ENCODE measurements at regions not wholly inside any gene's neighbourhood (a gene's known extent, or its start where the extent isn't known, plus 50 kb on each side); places are given as distances from the start of the nearest gene placed in this dataset.
A peak's percentile ranks its signal among the peaks of the same experiment; 100 is the strongest.

GRCh38 chr2:42969231-42970150, 177.1 kb upstream of the HAAO start:
- peak in 3 of 8 donors; percentile 34 to 73 (median 35) for ATAC-seq
- Histone ChIP-seq H3K27me3 (no peaks in the 10 kb centered on the region), H3K36me3 (no peaks in the 10 kb centered on the region), H3K27ac (peak overlapping the region in 1 of 10 donors; percentile 10), H3K4me3 (no peak overlapping the region), H3K4me1 (peaks cover 5 to 53% (median 26%) of the 10 kb centered on the region in 9 donors), H3K9me3 (peaks cover 0 to 5% (median 0%) of the 10 kb centered on the region in 11 donors)
- intact Hi-C loops (cut with DNase I), result loop anchor here in 9 of 10 donors (5.0 to 10.0 kb wide), 6 partner anchors 55 to 518 kb away; partner anchors contain the start of gene ZFP36L2 (in 2 of the 9)
- no peak for TF ChIP-seq CTCF (IDR thresholded peaks at IDR 0.05)
- no peak for DNase-seq
- 83 to 86% methylated on average over 12 of the region's 12 CpGs for WGBS, 2 donors

DNA sequence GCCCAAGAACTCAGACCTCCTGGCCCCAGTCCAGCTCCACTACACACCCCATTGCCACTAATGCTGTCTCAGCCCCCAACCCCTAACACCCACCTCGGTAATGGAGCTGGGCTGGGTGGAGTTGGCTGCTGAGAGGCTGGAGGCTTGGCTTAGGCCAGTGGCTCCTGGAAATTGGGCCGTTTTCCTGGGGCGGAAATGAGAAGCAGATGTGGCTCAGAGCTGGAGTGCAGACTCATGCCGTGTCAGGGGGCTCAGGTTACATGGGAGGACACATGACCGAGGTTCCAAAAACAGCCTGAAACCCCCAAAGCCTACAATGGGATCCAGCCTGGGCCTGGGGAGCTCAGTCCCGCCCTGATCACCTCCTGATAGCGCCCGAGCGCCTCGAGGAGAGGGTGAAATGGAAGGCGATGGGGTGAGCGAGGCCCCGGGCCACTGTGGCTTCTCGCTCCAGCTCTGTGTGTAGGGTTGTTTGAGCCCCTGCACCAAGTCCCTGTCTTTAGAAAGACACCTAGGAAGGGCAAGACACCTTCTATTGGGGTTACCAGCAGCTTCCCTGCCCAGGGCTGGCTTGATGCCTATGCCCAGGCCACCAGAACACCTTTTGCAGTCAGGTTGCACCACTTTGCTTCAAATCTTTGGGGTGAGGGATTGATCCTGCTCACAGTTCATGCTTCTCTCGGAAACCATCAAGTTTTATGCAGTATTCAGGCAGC, 175.7 kb upstream of the HAAO start:
- no peak for TF ChIP-seq CTCF (IDR thresholded peaks at IDR 0.05)
- intact Hi-C loops (cut with DNase I), result no loop called here
- DNase-seq (peak; percentile 64 to 75), ATAC-seq (peak; percentile 71 to 90 (median 80))
- Histone ChIP-seq H3K36me3 (no peaks in the 10 kb centered on the region), H3K27me3 (no peaks in the 10 kb centered on the region), H3K4me3 (no peak overlapping the region), H3K9me3 (peaks cover 0 to 5% (median 0%) of the 10 kb centered on the region in 11 donors), H3K27ac (peak overlapping the region in 9 of 10 donors; percentile 28 to 74 (median 63)), H3K4me1 (peaks cover 5 to 64% (median 34%) of the 10 kb centered on the region in 9 donors)
- 75 to 78% methylated on average over 15 of the region's 15 CpGs for WGBS, 2 donors

GRCh38 chr2:42965910-42966309, 173.5 kb upstream of the HAAO start:
- TF ChIP-seq CTCF (IDR thresholded peaks at IDR 0.05), result no peak
- WGBS, 2 donors, result 90 to 91% methylated on average over 5 of the region's 5 CpGs
- Histone ChIP-seq H3K4me1 (peaks cover 21 to 81% (median 56%) of the 10 kb centered on the region in 9 donors), H3K9me3 (no peaks in the 10 kb centered on the region), H3K27me3 (no peaks in the 10 kb centered on the region), H3K4me3 (no peak overlapping the region), H3K27ac (peak overlapping the region in 2 of 10 donors; percentile 31 to 93), H3K36me3 (no peaks in the 10 kb centered on the region)
- no peak for ATAC-seq
- intact Hi-C loops (cut with DNase I), result no loop called here
- DNase-seq, result no peak

GRCh38 chr2:42965196-42965595, 172.8 kb upstream of the HAAO start:
- Histone ChIP-seq H3K36me3 (no peaks in the 10 kb centered on the region), H3K27me3 (no peaks in the 10 kb centered on the region), H3K27ac (peak overlapping the region in 9 of 10 donors; percentile 5 to 93 (median 58)), H3K4me3 (no peak overlapping the region), H3K9me3 (no peaks in the 10 kb centered on the region), H3K4me1 (peaks cover 28 to 83% (median 63%) of the 10 kb centered on the region in 9 donors)
- ATAC-seq (no peak), DNase-seq (no peak)
- no peak for TF ChIP-seq CTCF (IDR thresholded peaks at IDR 0.05)
- intact Hi-C loops (cut with DNase I), result no loop called here
- 85 to 92% methylated on average over 4 of the region's 4 CpGs for WGBS, 2 donors

Measured in heart right ventricle (tissue), 16 donors.